ENCODE measurements at regions not wholly inside any gene's neighbourhood (a gene's known extent, or its start where the extent isn't known, plus 50 kb on each side); places are given as distances from the start of the nearest gene placed in this dataset.

DNA sequence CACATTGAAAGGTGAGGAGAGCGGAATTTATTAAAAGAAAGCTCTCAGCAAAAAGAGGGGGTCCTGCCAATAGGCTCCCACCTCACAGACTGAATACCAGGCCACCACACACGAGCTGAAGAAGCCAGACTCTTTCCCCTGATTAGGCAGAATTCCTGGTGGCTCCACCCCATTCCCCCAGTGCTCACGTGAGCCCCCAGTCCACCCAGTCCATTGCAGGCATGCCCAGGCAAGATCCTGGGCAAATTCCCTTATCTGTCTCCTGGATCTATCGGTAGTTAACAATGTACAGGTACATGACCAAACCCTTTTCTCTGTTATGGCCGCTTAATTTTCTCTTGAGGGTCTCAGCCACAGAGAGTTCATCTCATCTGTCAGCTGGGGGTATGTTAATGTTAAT is 54.6 kb upstream of the BTG3 start:
- FAIRE-seq (no peak), ATAC-seq (no peak; the same call in 2 of the 3 replicates), DNase-seq (ENCODE audit: low spot score) (no peak)
- peak overlapping the region; percentile 16; the same call in 1 of the 2 replicates for H3K4me2 ChIP-seq (ENCODE audit: low read depth, low read length)
- intact Hi-C loops (cut with micrococcal nuclease; ENCODE audit: unreplicated experiment) (no loop called here), in situ Hi-C loops (cut with HindIII; ENCODE audit: extremely low pct_ligation_motif_present, low pct_unique_long_range_greater_than_20kb) (no loop called here)
- TF ChIP-seq BHLHE40 (IDR thresholded peaks at IDR 0.05; ENCODE audit: low read length) (peak; percentile 50; the same call in 1 of the 2 replicates), SOX5 (CRISPR knock-in tag; IDR thresholded peaks at IDR 0.05; ENCODE audit: borderline replicate concordance) (no peak), TP53 (CRISPR knock-in tag; conservative IDR thresholded peaks at IDR 0.05) (peak; percentile 97)
- TF ChIP-seq, protein P1, sequence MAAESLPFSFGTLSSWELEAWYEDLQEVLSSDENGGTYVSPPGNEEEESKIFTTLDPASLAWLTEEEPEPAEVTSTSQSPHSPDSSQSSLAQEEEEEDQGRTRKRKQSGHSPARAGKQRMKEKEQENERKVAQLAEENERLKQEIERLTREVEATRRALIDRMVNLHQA (CRISPR knock-in tag; IDR thresholded peaks at IDR 0.05): no peak
- TF ChIP-seq, protein P2, sequence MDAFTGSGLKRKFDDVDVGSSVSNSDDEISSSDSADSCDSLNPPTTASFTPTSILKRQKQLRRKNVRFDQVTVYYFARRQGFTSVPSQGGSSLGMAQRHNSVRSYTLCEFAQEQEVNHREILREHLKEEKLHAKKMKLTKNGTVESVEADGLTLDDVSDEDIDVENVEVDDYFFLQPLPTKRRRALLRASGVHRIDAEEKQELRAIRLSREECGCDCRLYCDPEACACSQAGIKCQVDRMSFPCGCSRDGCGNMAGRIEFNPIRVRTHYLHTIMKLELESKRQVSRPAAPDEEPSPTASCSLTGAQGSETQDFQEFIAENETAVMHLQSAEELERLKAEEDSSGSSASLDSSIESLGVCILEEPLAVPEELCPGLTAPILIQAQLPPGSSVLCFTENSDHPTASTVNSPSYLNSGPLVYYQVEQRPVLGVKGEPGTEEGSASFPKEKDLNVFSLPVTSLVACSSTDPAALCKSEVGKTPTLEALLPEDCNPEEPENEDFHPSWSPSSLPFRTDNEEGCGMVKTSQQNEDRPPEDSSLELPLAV (CRISPR knock-in tag; conservative IDR thresholded peaks at IDR 0.05; ENCODE audit: low read depth): no peak
- POLR2A ChIA-PET: no interaction called here
- CTCF ChIA-PET (ENCODE audit: low intra/inter-chr PET ratio, low total read pairs): no interaction called here
- no peak overlapping the region for H3K9ac ChIP-seq (ENCODE audit: insufficient read depth, low read depth, low read length)
- BruUV-seq (replicated peaks): no TSS peak
- no peaks in the 10 kb centered on the region; a peak in 1 of 5 replicates for H3K27me3 ChIP-seq (ENCODE audit: control insufficient read depth in 1 of 2, insufficient read depth in 2 of 2, low read length in 2 of 2)
- no peaks in the 10 kb centered on the region for H3K9me3 ChIP-seq (ENCODE audit: low read length)
- H3K27ac ChIP-seq (ENCODE audit: extremely low read length, insufficient read depth, low read length): no peak overlapping the region
- peak overlapping the region; percentile 4 for H2AFZ ChIP-seq (ENCODE audit: low read length)
- no peak overlapping the region for H3K4me3 ChIP-seq (replicated peaks in 1 of 3; ENCODE audit: insufficient read depth in 1 of 3, low read depth in 2 of 3, low read length in 3 of 3)
- WGBS (ENCODE audit: low lambda C conversion rate): 46% methylated on average over 4 of the region's 5 CpGs
- H4K20me1 ChIP-seq (ENCODE audit: insufficient read depth, low read length): no peaks in the 10 kb centered on the region
- H3K36me3 ChIP-seq (replicated peaks in 1 of 2; ENCODE audit: control insufficient read depth in 1 of 2, insufficient read depth in 2 of 2, low read length in 2 of 2): no peaks in the 10 kb centered on the region
- no peaks in the 10 kb centered on the region for H3K79me2 ChIP-seq (ENCODE audit: insufficient read depth, low read length)
- H3K4me1 ChIP-seq (ENCODE audit: insufficient read depth, low read length): peaks cover 9% of the 10 kb centered on the region
